ENCODE measurements at regions not wholly inside any gene's neighbourhood (a gene's known extent, or its start where the extent isn't known, plus 50 kb on each side); places are given as distances from the start of the nearest gene placed in this dataset.
"Not testable (repeated sequence)": the region's sequence is repeated elsewhere in the genome, so short reads cannot be mapped to it uniquely, and the experiment has no call there.

GRCh38 chr7:53473371-53473770 lies 437.9 kb downstream of the POM121L12 start:
- Mint-ChIP-seq H3K27ac (ENCODE audit: unreplicated experiment) (no peak overlapping the region), H3K9me3 (ENCODE audit: unreplicated experiment) (peaks cover 8% of the 10 kb centered on the region), H3K4me1 (ENCODE audit: unreplicated experiment) (no peaks in the 10 kb centered on the region), H3K4me3 (ENCODE audit: unreplicated experiment) (no peak overlapping the region), H3K27me3 (ENCODE audit: unreplicated experiment) (no peaks in the 10 kb centered on the region), H3K36me3 (ENCODE audit: unreplicated experiment) (no peaks in the 10 kb centered on the region)
- TF ChIP-seq CTCF (IDR thresholded peaks at IDR 0.05) = no peak
- DNase-seq (ENCODE audit: extremely low spot score, unreplicated experiment) = no peak

DNA sequence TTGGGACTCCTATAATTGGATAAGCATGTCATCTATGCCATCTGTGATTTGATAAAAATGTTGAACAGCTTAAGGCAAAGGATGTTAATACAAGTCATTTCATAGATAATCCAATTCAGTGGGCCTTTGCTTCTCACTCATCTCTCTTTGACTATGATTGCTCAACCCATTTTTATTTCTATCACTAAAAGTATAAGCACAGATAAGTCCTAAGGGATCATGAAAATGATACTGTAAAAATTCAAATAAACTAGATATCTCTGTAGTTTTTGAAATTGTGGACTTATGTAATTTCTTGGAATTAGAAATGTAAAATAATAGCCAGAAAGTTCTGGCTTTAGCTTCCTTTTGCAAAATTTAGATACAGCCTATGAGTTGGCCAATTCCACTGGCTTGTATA lies 440.3 kb downstream of the POM121L12 start:
- no peak for DNase-seq (ENCODE audit: extremely low spot score, unreplicated experiment)
- H3K36me3 Mint-ChIP-seq (ENCODE audit: unreplicated experiment) = no peaks in the 10 kb centered on the region
- H3K27me3 Mint-ChIP-seq (ENCODE audit: unreplicated experiment) = no peaks in the 10 kb centered on the region
- no peak overlapping the region for H3K4me3 Mint-ChIP-seq (ENCODE audit: unreplicated experiment)
- no peak overlapping the region for H3K27ac Mint-ChIP-seq (ENCODE audit: unreplicated experiment)
- TF ChIP-seq CTCF (IDR thresholded peaks at IDR 0.05) = no peak
- peaks cover 13% of the 10 kb centered on the region for H3K9me3 Mint-ChIP-seq (ENCODE audit: unreplicated experiment)
- no peaks in the 10 kb centered on the region for H3K4me1 Mint-ChIP-seq (ENCODE audit: unreplicated experiment)

DNA sequence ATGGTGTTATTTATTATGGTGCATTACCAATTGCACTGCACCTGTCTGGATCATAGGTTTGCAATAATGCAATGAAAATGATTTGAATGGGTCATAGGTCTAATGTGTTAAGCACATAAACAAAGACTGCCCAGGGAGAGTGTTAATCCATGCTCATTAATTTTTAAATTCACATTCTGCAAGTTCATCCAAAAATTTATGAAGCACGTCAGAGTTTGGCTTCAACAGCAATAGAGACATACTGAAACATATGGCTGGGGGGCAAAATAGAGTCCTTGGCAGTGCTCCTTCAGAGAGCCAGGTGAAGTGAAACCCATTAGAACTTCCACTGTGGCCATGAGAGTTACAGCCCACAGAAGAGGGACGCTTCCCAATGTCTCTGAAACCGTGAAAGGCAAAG lies 441.1 kb downstream of the POM121L12 start:
- no peak for TF ChIP-seq CTCF (IDR thresholded peaks at IDR 0.05)
- H3K4me3 Mint-ChIP-seq (ENCODE audit: unreplicated experiment) = no peak overlapping the region
- H3K27me3 Mint-ChIP-seq (ENCODE audit: unreplicated experiment) = no peaks in the 10 kb centered on the region
- H3K9me3 Mint-ChIP-seq (ENCODE audit: unreplicated experiment) = peaks cover 13% of the 10 kb centered on the region
- H3K4me1 Mint-ChIP-seq (ENCODE audit: unreplicated experiment) = no peaks in the 10 kb centered on the region
- DNase-seq (ENCODE audit: extremely low spot score, unreplicated experiment) = no peak
- H3K36me3 Mint-ChIP-seq (ENCODE audit: unreplicated experiment) = no peaks in the 10 kb centered on the region
- H3K27ac Mint-ChIP-seq (ENCODE audit: unreplicated experiment) = no peak overlapping the region

DNA sequence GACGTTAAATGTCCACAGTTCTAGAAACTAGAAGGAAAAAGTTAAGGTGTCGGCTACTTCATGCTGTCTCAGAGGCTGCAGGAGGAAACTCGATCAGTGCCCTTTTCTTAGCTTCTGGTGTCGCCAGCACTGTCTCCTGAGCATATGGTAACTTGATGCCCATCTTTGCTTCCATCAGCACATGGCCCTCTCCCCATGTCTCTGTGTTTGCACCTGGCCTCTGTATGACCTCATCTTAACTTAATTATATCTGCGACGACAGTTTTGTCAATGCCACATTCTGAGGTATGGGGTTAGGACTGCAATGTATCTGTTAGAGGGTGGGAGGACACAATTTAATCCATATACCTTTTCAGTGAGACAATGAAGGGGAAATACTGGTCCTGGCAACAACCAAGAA lies 449.9 kb downstream of the POM121L12 start:
- H3K4me3 Mint-ChIP-seq (ENCODE audit: unreplicated experiment) = no peak overlapping the region
- no peaks in the 10 kb centered on the region for H3K36me3 Mint-ChIP-seq (ENCODE audit: unreplicated experiment)
- no peaks in the 10 kb centered on the region for H3K27me3 Mint-ChIP-seq (ENCODE audit: unreplicated experiment)
- no peak overlapping the region for H3K27ac Mint-ChIP-seq (ENCODE audit: unreplicated experiment)
- TF ChIP-seq CTCF (IDR thresholded peaks at IDR 0.05) = no peak
- no peaks in the 10 kb centered on the region for H3K4me1 Mint-ChIP-seq (ENCODE audit: unreplicated experiment)
- H3K9me3 Mint-ChIP-seq (ENCODE audit: unreplicated experiment) = peaks cover 5% of the 10 kb centered on the region
- no peak for DNase-seq (ENCODE audit: extremely low spot score, unreplicated experiment)

DNA sequence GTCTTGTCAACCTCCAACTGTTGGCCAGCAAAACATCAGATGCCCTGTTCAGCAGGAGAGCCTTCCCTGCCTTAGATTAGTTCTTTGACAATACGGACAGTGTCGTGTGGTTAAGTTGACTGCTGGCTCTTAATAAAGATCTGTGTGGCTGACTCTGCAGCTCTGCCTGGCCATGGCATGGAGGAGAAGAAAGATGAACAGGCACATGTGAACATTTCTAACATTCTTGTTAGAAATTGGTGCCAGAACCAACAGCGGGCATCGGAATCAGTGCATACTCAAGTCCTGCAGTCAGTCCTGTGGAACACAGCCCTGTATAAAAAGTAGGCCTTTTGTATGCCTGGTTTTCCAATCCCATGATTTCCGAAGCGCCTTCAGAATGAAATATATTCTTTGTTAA lies 455.6 kb downstream of the POM121L12 start:
- Mint-ChIP-seq H3K9me3 (ENCODE audit: unreplicated experiment) (peaks cover 4% of the 10 kb centered on the region), H3K27me3 (ENCODE audit: unreplicated experiment) (no peaks in the 10 kb centered on the region), H3K36me3 (ENCODE audit: unreplicated experiment) (no peaks in the 10 kb centered on the region), H3K27ac (ENCODE audit: unreplicated experiment) (no peak overlapping the region), H3K4me1 (ENCODE audit: unreplicated experiment) (no peaks in the 10 kb centered on the region), H3K4me3 (ENCODE audit: unreplicated experiment) (no peak overlapping the region)
- no peak for DNase-seq (ENCODE audit: extremely low spot score, unreplicated experiment)
- no peak for TF ChIP-seq CTCF (IDR thresholded peaks at IDR 0.05)

DNA sequence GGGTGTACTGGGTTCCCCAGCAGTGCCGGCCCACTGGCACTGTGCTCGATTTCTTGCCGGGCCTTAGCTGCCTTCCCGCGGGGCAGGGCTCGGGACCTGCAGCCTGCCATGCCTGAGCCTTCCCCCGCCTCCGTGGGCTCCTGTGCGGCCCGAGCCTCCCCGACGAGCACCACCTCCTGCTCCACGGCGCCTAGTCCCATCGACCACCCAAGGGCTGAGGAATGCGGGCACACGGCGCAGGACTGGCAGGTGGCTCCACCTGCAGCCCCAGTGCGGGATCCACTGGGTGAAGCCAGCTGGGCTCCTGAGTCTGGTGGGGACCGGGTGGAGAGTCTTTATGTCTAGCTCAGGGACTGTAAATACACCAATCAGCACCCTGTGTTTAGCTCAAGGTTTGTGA lies 459.7 kb downstream of the POM121L12 start:
- H3K36me3 Mint-ChIP-seq (ENCODE audit: unreplicated experiment); H3K4me1 Mint-ChIP-seq (ENCODE audit: unreplicated experiment); H3K27ac Mint-ChIP-seq (ENCODE audit: unreplicated experiment); H3K4me3 Mint-ChIP-seq (ENCODE audit: unreplicated experiment); H3K27me3 Mint-ChIP-seq (ENCODE audit: unreplicated experiment); DNase-seq (ENCODE audit: extremely low spot score, unreplicated experiment): not testable (repeated sequence)
- H3K9me3 Mint-ChIP-seq (ENCODE audit: unreplicated experiment) = peaks cover 17% of the 10 kb centered on the region
